PC-9 (cell line): ENCODE measurements at regions not wholly inside any gene's neighbourhood (a gene's known extent, or its start where the extent isn't known, plus 50 kb on each side); places are given as distances from the start of the nearest gene placed in this dataset.

Source experiments
- CTCF ChIP-seq: fragments of 200-600 bp; sonication (generic); conservative IDR thresholded peaks from 2 replicates; pipeline ENCODE4 v1.6.1; 2017; ENCODE audit warnings: mixed run types, antibody characterized with exemption, mild to moderate bottlenecking, moderate library complexity
- EZH2 ChIP-seq: fragments of 200-600 bp; sonication (generic); IDR thresholded peaks from 2 replicates; pipeline ENCODE4 v1.8.0; 2017; ENCODE audit warnings: antibody characterized with exemption, low read depth

GRCh38 chr18:78891185-78891762 is 88.3 kb upstream of the SALL3 start:
- no peak for TF ChIP-seq CTCF
- TF ChIP-seq EZH2, result no peak
